ENCODE measurements at regions not wholly inside any gene's neighbourhood (a gene's known extent, or its start where the extent isn't known, plus 50 kb on each side); places are given as distances from the start of the nearest gene placed in this dataset.

DNA sequence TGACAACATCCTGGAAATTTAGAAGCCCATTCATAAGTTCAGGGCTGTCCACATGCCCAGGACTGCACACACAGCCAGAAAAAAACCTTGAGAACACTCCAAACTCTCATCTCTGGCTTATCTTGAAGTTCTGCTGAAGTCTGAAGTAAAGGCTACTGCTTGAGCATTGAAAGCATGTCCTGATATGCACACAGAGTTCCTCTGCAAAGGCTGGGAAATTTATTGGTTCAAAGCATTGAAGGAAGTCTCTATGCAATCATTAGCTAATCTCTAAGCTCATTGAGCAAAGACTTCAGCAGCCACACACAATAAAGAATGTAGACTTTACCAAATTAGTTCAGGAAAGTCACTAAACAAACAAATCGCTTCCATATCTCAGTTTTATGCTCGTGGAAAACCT, 162.0 kb upstream of the STT3B start:
- no peaks in the 10 kb centered on the region for H3K79me2 ChIP-seq (ENCODE audit: insufficient read depth, low read length)
- no peaks in the 10 kb centered on the region for H3K9me3 ChIP-seq (ENCODE audit: low read length)
- FAIRE-seq (peak; percentile 72), ATAC-seq (peak; percentile 90), DNase-seq (ENCODE audit: low spot score) (peak; percentile 86)
- no peak overlapping the region; a peak in 1 of 6 replicates for H3K4me3 ChIP-seq (replicated peaks in 1 of 3; ENCODE audit: insufficient read depth in 1 of 3, low read depth in 2 of 3, low read length in 3 of 3)
- H3K27ac ChIP-seq (ENCODE audit: extremely low read length, insufficient read depth, low read length), result peak overlapping the region; percentile 70
- intact Hi-C loops (cut with micrococcal nuclease; ENCODE audit: unreplicated experiment) (no loop called here), in situ Hi-C loops (cut with HindIII; ENCODE audit: extremely low pct_ligation_motif_present, low pct_unique_long_range_greater_than_20kb) (no loop called here)
- peaks cover 52% of the 10 kb centered on the region for H3K4me1 ChIP-seq (ENCODE audit: insufficient read depth, low read length)
- WGBS (ENCODE audit: low lambda C conversion rate), result 5% methylated on average over 2 of the region's 2 CpGs
- no peaks in the 10 kb centered on the region for H4K20me1 ChIP-seq (ENCODE audit: insufficient read depth, low read length)
- H2AFZ ChIP-seq (ENCODE audit: low read length), result no peak overlapping the region
- CTCF ChIA-PET (ENCODE audit: low intra/inter-chr PET ratio, low total read pairs), result no interaction called here
- no peaks in the 10 kb centered on the region for H3K36me3 ChIP-seq (replicated peaks in 1 of 2; ENCODE audit: control insufficient read depth in 1 of 2, insufficient read depth in 2 of 2, low read length in 2 of 2)
- no TSS peak for BruUV-seq (replicated peaks)
- H3K9ac ChIP-seq (ENCODE audit: insufficient read depth, low read depth, low read length), result peak overlapping the region; percentile 38
- H3K27me3 ChIP-seq (ENCODE audit: control insufficient read depth in 1 of 2, insufficient read depth in 2 of 2, low read length in 2 of 2), result no peaks in the 10 kb centered on the region; a peak in 1 of 5 replicates
- POLR2A ChIA-PET, result interaction anchor here (0.6 to 1.6 kb wide), 5 partner anchors 10 to 162 kb away, joined by 3 to 7 read pairs (median 3); partner anchors contain the start of gene STT3B
- peak overlapping the region; percentile 49 for H3K4me2 ChIP-seq (ENCODE audit: low read depth, low read length)
- no peak for TF ChIP-seq NR1H2 (CRISPR knock-in tag; IDR thresholded peaks at IDR 0.05; ENCODE audit: borderline replicate concordance, low read depth)
- TF ChIP-seq BORCS8-MEF2B (CRISPR knock-in tag; IDR thresholded peaks at IDR 0.05), result no peak
- TF ChIP-seq CEBPB (IDR thresholded peaks at IDR 0.05; ENCODE audit: borderline replicate concordance, low read depth, low read length), result peak; percentile 66; the same call in 1 of the 2 replicates
- no peak for TF ChIP-seq ZNF746 (CRISPR knock-in tag; IDR thresholded peaks at IDR 0.05)
- TF ChIP-seq, protein P1, sequence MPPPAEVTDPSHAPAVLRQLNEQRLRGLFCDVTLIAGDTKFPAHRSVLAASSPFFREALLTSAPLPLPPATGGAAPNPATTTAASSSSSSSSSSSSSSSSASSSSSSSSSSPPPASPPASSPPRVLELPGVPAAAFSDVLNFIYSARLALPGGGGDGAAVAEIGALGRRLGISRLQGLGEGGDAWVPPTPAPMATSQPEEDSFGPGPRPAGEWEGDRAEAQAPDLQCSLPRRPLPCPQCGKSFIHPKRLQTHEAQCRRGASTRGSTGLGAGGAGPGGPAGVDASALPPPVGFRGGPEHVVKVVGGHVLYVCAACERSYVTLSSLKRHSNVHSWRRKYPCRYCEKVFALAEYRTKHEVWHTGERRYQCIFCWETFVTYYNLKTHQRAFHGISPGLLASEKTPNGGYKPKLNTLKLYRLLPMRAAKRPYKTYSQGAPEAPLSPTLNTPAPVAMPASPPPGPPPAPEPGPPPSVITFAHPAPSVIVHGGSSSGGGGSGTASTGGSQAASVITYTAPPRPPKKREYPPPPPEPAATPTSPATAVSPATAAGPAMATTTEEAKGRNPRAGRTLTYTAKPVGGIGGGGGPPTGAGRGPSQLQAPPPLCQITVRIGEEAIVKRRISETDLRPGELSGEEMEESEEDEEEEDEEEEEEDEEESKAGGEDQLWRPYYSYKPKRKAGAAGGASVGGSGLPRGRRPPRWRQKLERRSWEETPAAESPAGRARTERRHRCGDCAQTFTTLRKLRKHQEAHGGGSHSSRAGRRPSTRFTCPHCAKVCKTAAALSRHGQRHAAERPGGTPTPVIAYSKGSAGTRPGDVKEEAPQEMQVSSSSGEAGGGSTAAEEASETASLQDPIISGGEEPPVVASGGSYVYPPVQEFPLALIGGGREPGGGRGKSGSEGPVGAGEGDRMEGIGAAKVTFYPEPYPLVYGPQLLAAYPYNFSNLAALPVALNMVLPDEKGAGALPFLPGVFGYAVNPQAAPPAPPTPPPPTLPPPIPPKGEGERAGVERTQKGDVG (CRISPR knock-in tag; IDR thresholded peaks at IDR 0.05; ENCODE audit: borderline replicate concordance), result no peak
- TF ChIP-seq, protein P2, sequence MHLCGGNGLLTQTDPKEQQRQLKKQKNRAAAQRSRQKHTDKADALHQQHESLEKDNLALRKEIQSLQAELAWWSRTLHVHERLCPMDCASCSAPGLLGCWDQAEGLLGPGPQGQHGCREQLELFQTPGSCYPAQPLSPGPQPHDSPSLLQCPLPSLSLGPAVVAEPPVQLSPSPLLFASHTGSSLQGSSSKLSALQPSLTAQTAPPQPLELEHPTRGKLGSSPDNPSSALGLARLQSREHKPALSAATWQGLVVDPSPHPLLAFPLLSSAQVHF (CRISPR knock-in tag; IDR thresholded peaks at IDR 0.05), result no peak
- no peak for TF ChIP-seq KAT8 (CRISPR knock-in tag; IDR thresholded peaks at IDR 0.05)
- TF ChIP-seq, protein P3, sequence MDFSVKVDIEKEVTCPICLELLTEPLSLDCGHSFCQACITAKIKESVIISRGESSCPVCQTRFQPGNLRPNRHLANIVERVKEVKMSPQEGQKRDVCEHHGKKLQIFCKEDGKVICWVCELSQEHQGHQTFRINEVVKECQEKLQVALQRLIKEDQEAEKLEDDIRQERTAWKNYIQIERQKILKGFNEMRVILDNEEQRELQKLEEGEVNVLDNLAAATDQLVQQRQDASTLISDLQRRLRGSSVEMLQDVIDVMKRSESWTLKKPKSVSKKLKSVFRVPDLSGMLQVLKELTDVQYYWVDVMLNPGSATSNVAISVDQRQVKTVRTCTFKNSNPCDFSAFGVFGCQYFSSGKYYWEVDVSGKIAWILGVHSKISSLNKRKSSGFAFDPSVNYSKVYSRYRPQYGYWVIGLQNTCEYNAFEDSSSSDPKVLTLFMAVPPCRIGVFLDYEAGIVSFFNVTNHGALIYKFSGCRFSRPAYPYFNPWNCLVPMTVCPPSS (IDR thresholded peaks at IDR 0.05), result no peak
- no peak for TF ChIP-seq SSRP1 (CRISPR knock-in tag; IDR thresholded peaks at IDR 0.05)
- TF ChIP-seq, protein P4, sequence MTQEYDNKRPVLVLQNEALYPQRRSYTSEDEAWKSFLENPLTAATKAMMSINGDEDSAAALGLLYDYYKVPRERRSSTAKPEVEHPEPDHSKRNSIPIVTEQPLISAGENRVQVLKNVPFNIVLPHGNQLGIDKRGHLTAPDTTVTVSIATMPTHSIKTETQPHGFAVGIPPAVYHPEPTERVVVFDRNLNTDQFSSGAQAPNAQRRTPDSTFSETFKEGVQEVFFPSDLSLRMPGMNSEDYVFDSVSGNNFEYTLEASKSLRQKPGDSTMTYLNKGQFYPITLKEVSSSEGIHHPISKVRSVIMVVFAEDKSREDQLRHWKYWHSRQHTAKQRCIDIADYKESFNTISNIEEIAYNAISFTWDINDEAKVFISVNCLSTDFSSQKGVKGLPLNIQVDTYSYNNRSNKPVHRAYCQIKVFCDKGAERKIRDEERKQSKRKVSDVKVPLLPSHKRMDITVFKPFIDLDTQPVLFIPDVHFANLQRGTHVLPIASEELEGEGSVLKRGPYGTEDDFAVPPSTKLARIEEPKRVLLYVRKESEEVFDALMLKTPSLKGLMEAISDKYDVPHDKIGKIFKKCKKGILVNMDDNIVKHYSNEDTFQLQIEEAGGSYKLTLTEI (CRISPR knock-in tag; conservative IDR thresholded peaks at IDR 0.05), result no peak
- TF ChIP-seq, protein P5, sequence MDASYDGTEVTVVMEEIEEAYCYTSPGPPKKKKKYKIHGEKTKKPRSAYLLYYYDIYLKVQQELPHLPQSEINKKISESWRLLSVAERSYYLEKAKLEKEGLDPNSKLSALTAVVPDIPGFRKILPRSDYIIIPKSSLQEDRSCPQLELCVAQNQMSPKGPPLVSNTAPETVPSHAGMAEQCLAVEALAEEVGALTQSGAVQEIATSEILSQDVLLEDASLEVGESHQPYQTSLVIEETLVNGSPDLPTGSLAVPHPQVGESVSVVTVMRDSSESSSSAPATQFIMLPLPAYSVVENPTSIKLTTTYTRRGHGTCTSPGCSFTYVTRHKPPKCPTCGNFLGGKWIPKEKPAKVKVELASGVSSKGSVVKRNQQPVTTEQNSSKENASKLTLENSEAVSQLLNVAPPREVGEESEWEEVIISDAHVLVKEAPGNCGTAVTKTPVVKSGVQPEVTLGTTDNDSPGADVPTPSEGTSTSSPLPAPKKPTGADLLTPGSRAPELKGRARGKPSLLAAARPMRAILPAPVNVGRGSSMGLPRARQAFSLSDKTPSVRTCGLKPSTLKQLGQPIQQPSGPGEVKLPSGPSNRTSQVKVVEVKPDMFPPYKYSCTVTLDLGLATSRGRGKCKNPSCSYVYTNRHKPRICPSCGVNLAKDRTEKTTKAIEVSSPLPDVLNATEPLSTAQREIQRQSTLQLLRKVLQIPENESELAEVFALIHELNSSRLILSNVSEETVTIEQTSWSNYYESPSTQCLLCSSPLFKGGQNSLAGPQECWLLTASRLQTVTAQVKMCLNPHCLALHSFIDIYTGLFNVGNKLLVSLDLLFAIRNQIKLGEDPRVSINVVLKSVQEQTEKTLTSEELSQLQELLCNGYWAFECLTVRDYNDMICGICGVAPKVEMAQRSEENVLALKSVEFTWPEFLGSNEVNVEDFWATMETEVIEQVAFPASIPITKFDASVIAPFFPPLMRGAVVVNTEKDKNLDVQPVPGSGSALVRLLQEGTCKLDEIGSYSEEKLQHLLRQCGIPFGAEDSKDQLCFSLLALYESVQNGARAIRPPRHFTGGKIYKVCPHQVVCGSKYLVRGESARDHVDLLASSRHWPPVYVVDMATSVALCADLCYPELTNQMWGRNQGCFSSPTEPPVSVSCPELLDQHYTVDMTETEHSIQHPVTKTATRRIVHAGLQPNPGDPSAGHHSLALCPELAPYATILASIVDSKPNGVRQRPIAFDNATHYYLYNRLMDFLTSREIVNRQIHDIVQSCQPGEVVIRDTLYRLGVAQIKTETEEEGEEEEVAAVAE (CRISPR knock-in tag; IDR thresholded peaks at IDR 0.05; ENCODE audit: borderline replicate concordance), result no peak
- TF ChIP-seq GABPB1 (CRISPR knock-in tag; IDR thresholded peaks at IDR 0.05), result no peak
- TF ChIP-seq ISL2 (CRISPR knock-in tag; IDR thresholded peaks at IDR 0.05), result no peak

All from HepG2 (cell line).